ENCODE measurements at regions not wholly inside any gene's neighbourhood (a gene's known extent, or its start where the extent isn't known, plus 50 kb on each side); places are given as distances from the start of the nearest gene placed in this dataset.

DNA sequence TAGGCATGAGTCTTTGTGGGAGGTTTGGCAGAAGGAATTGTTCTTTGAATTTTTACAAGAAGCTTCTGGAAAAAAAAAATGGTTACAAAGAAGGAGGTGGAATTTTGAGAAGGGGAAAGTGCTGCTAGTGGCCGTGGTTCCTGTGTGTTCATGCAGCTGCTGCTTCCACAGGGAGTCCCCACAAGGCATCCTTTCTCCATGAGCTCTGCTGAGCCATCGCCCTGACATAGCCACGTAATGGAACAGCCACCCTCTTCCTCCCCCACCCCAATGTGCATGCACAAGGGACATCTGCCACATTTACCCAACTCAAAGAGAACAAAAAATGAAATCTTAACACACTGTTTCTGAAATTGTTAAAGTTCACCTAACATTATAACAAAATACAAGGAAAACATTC lies 529.7 kb downstream of the SATB2 start:
- Mint-ChIP-seq H3K27ac (no peak overlapping the region), H3K27me3 (no peaks in the 10 kb centered on the region), H3K4me1 (no peaks in the 10 kb centered on the region), H3K4me3 (no peak overlapping the region), H3K9me3 (peaks cover 12% of the 10 kb centered on the region), H3K36me3 (no peaks in the 10 kb centered on the region)
- ATAC-seq, result no peak

- H3K36me3 Mint-ChIP-seq, result no peaks in the 10 kb centered on the region
- peaks cover 3% of the 10 kb centered on the region for H3K9me3 Mint-ChIP-seq
- H3K4me1 Mint-ChIP-seq, result peaks cover 7% of the 10 kb centered on the region
- H3K4me3 Mint-ChIP-seq, result no peak overlapping the region
- H3K27ac Mint-ChIP-seq, result no peak overlapping the region
- ATAC-seq, result no peak
- no peaks in the 10 kb centered on the region for H3K27me3 Mint-ChIP-seq
These were observed 539.6 kb downstream of the SATB2 start for GRCh38 chr2:198917926-198918720.

- Mint-ChIP-seq H3K36me3 (no peaks in the 10 kb centered on the region), H3K27me3 (no peaks in the 10 kb centered on the region), H3K27ac (no peak overlapping the region), H3K4me3 (no peak overlapping the region), H3K9me3 (peaks cover 3% of the 10 kb centered on the region), H3K4me1 (peaks cover 7% of the 10 kb centered on the region)
- ATAC-seq, result no peak
These were observed 540.5 kb downstream of the SATB2 start for GRCh38 chr2:198917275-198917674.

DNA sequence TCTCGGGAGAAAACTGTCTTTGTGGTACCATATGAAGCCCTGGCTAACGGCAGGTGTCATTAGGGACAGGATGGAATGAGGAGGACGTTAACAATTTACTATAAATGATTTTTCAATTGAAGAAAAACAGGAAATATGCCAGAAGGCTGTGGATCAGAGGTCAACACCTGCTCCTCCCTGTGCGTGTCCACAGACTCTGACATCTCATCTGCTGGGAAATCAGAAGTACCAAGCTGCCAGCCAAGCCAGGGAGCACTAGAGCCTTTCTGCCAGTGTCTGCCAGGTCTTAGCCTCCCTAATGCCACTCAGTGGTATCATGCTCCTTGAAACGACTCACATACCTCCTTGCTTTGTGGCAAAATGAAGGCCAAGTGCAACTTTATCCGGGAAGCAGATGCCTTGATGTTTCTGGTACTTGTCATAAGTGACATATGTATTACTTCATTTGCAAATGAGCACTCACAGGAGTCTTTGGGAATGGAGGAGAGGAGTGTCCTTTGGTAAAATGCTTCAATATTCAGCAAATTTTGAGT lies 541.1 kb downstream of the SATB2 start:
- no peak for ATAC-seq
- H3K36me3 Mint-ChIP-seq, result no peaks in the 10 kb centered on the region
- H3K9me3 Mint-ChIP-seq, result peaks cover 3% of the 10 kb centered on the region
- H3K27ac Mint-ChIP-seq, result no peak overlapping the region
- no peak overlapping the region for H3K4me3 Mint-ChIP-seq
- H3K4me1 Mint-ChIP-seq, result peaks cover 7% of the 10 kb centered on the region
- H3K27me3 Mint-ChIP-seq, result no peaks in the 10 kb centered on the region

GRCh38 chr2:198913394-198914152 lies 544.2 kb downstream of the SATB2 start:
- Mint-ChIP-seq H3K9me3 (no peaks in the 10 kb centered on the region), H3K4me3 (no peak overlapping the region), H3K4me1 (peaks cover 7% of the 10 kb centered on the region), H3K36me3 (no peaks in the 10 kb centered on the region), H3K27me3 (no peaks in the 10 kb centered on the region), H3K27ac (no peak overlapping the region)
- peak; percentile 83 for ATAC-seq

- H3K27me3 Mint-ChIP-seq, result no peaks in the 10 kb centered on the region
- no peak overlapping the region for H3K4me3 Mint-ChIP-seq
- H3K4me1 Mint-ChIP-seq, result peaks cover 7% of the 10 kb centered on the region
- no peaks in the 10 kb centered on the region for H3K36me3 Mint-ChIP-seq
- H3K27ac Mint-ChIP-seq, result no peak overlapping the region
- H3K9me3 Mint-ChIP-seq, result no peaks in the 10 kb centered on the region
- no peak for ATAC-seq
These were observed 548.0 kb downstream of the SATB2 start for GRCh38 chr2:198909525-198910267.

- no peak overlapping the region for H3K27ac Mint-ChIP-seq
- H3K4me1 Mint-ChIP-seq, result no peaks in the 10 kb centered on the region
- H3K36me3 Mint-ChIP-seq, result no peaks in the 10 kb centered on the region
- no peaks in the 10 kb centered on the region for H3K27me3 Mint-ChIP-seq
- peaks cover 3% of the 10 kb centered on the region for H3K9me3 Mint-ChIP-seq
- no peak overlapping the region for H3K4me3 Mint-ChIP-seq
- no peak for ATAC-seq
These were observed 551.7 kb downstream of the SATB2 start for GRCh38 chr2:198905881-198906612.

DNA sequence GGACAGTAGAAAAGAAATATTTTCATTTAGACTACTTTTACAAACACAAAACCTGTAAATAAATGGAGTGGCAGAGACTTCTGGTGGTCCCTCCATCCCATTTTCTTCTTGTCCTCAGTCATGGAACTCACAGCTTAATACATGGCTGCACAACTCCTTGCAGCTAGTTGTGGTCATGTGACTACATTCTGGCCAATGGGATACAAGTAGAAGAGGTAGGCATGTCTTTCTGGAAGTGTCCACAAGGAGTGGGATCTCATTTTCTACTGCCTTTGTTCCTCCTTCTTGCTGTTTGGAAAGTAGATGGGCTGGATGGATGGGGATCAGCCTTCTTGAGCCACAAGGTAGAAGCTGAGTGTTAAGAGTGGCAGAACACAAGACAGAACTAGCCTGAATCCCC lies 555.8 kb downstream of the SATB2 start:
- Mint-ChIP-seq H3K9me3 (peaks cover 8% of the 10 kb centered on the region), H3K27ac (no peak overlapping the region), H3K27me3 (no peaks in the 10 kb centered on the region), H3K4me1 (no peaks in the 10 kb centered on the region), H3K36me3 (no peaks in the 10 kb centered on the region), H3K4me3 (no peak overlapping the region)
- no peak for ATAC-seq

DNA sequence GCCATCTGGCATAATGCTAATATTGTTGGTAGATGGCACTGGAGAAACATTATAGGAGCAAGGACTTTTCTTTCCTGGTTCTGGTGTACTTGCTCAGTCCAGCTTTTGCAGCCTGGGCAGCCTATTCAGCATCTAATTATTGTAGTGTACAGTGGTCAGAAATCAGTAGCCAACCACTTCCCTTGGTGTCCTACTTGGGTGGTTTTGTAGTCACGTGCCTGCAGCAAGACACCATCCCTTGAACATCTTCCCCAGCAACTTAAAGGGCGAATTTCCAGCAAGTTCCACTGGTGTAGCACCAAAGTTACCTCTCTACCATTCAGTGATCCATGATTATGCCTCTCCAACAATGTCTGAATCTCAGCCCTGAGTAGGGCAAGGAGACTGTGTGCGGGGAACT lies 557.6 kb downstream of the SATB2 start:
- H3K27me3 Mint-ChIP-seq, result no peaks in the 10 kb centered on the region
- peaks cover 8% of the 10 kb centered on the region for H3K9me3 Mint-ChIP-seq
- no peaks in the 10 kb centered on the region for H3K4me1 Mint-ChIP-seq
- no peak for ATAC-seq
- no peak overlapping the region for H3K27ac Mint-ChIP-seq
- no peaks in the 10 kb centered on the region for H3K36me3 Mint-ChIP-seq
- no peak overlapping the region for H3K4me3 Mint-ChIP-seq

DNA sequence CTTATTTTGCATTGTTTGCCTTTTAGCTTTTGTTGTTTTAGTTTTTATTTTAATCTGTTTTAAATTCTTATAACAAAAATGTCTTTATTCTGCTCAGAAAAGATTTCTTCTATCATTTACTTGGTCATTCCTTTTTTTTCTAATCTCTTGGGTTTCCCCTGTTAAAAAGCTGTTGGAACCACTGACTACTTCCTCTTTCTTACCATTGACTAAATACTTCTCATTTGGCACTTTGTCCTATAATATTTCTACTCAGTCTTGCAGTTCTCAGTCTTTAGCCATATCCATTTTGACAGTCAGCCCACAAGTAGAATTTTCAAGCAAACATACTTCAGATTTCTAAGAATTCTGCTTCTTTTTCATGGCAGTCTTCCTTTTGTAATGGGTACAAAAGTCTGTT lies 567.2 kb downstream of the SATB2 start:
- Mint-ChIP-seq H3K36me3 (no peaks in the 10 kb centered on the region), H3K9me3 (peaks cover 3% of the 10 kb centered on the region), H3K27me3 (no peaks in the 10 kb centered on the region), H3K4me1 (no peaks in the 10 kb centered on the region), H3K27ac (no peak overlapping the region), H3K4me3 (no peak overlapping the region)
- no peak for ATAC-seq

- no peaks in the 10 kb centered on the region for H3K4me1 Mint-ChIP-seq
- H3K36me3 Mint-ChIP-seq, result no peaks in the 10 kb centered on the region
- no peak overlapping the region for H3K4me3 Mint-ChIP-seq
- no peak overlapping the region for H3K27ac Mint-ChIP-seq
- no peak for ATAC-seq
- H3K9me3 Mint-ChIP-seq, result no peaks in the 10 kb centered on the region
- no peaks in the 10 kb centered on the region for H3K27me3 Mint-ChIP-seq
These were observed 574.1 kb downstream of the SATB2 start for GRCh38 chr2:198883604-198884003.

GRCh38 chr2:198880986-198881385 lies 576.8 kb downstream of the SATB2 start:
- H3K4me1 Mint-ChIP-seq, result no peaks in the 10 kb centered on the region
- no peak overlapping the region for H3K27ac Mint-ChIP-seq
- no peaks in the 10 kb centered on the region for H3K36me3 Mint-ChIP-seq
- ATAC-seq, result no peak
- no peak overlapping the region for H3K4me3 Mint-ChIP-seq
- no peaks in the 10 kb centered on the region for H3K27me3 Mint-ChIP-seq
- H3K9me3 Mint-ChIP-seq, result no peaks in the 10 kb centered on the region

- Mint-ChIP-seq H3K27ac (no peak overlapping the region), H3K9me3 (no peaks in the 10 kb centered on the region), H3K27me3 (no peaks in the 10 kb centered on the region), H3K4me3 (no peak overlapping the region), H3K4me1 (no peaks in the 10 kb centered on the region), H3K36me3 (no peaks in the 10 kb centered on the region)
- ATAC-seq, result no peak
These were observed 577.3 kb downstream of the SATB2 start for GRCh38 chr2:198880421-198880820.

DNA sequence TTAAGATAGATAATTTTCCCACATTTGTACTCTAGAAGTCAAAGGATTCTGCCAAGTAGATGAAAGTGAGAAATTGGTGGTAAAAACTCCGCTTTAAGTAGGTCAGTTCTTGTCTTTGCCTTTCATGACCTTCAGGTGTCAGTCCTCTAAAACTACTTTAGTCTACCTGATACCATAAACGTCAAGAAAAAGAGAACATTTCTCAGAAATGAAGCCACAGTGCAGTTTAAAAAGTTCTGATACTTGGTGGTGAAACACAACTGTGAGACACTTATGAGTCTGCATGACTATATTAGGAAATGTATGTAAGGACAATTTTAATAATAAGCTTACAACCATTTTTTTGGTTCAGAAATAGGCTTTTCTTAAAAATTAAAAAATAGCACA lies 583.3 kb downstream of the SATB2 start:
- no peaks in the 10 kb centered on the region for H3K36me3 Mint-ChIP-seq
- H3K27ac Mint-ChIP-seq, result no peak overlapping the region
- no peaks in the 10 kb centered on the region for H3K9me3 Mint-ChIP-seq
- no peaks in the 10 kb centered on the region for H3K4me1 Mint-ChIP-seq
- no peaks in the 10 kb centered on the region for H3K27me3 Mint-ChIP-seq
- no peak overlapping the region for H3K4me3 Mint-ChIP-seq
- no peak for ATAC-seq

All from stimulated activated memory B cell treated with anti-CD40 and anti-IgM and Interleukin-4, amounts not matched to agents 10 μg/mL and 1 μg/mL and 100 μg/mL, for 72 hours (primary cell).